ENCODE measurements at regions not wholly inside any gene's neighbourhood (a gene's known extent, or its start where the extent isn't known, plus 50 kb on each side); places are given as distances from the start of the nearest gene placed in this dataset.
A peak's percentile ranks its signal among the peaks of the same experiment; 100 is the strongest.

DNA sequence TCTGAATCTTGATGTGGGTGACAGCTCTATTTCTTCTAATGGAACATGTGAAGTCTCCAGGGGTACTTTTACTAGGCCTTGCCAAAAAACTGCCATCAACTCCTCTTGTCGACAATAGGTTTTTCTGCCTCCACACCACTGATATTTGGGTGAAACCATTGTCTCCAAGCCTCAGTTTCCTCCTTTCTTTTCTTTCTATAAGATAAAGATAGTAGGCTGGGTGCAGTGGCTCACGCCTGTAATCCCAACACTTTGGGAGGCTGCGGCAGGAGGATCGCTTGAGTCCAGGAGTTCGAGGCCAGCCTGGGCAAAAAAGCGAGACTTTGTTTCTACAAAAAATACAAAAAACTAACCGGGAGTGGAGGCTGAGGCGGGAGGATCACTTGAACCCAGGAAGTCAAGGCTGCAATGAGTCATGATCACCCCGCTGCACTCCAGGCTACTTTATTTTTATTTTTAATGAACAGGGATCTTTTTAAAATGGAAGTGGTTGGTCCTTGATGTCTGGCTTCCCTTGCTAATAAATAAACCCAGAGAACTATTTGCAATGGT is 159.9 kb upstream of the TNFAIP3 start:
- TF ChIP-seq, protein P1, sequence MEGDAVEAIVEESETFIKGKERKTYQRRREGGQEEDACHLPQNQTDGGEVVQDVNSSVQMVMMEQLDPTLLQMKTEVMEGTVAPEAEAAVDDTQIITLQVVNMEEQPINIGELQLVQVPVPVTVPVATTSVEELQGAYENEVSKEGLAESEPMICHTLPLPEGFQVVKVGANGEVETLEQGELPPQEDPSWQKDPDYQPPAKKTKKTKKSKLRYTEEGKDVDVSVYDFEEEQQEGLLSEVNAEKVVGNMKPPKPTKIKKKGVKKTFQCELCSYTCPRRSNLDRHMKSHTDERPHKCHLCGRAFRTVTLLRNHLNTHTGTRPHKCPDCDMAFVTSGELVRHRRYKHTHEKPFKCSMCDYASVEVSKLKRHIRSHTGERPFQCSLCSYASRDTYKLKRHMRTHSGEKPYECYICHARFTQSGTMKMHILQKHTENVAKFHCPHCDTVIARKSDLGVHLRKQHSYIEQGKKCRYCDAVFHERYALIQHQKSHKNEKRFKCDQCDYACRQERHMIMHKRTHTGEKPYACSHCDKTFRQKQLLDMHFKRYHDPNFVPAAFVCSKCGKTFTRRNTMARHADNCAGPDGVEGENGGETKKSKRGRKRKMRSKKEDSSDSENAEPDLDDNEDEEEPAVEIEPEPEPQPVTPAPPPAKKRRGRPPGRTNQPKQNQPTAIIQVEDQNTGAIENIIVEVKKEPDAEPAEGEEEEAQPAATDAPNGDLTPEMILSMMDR (IDR thresholded peaks at IDR 0.05; ENCODE audit: borderline replicate concordance): no peak
- Histone ChIP-seq H3K4me3 (no peak overlapping the region), H3K27me3 (ENCODE audit: low read depth) (no peaks in the 10 kb centered on the region), H3K27ac (replicated peaks) (no peak overlapping the region), H3K36me3 (no peaks in the 10 kb centered on the region), H3K4me1 (peaks cover 35% of the 10 kb centered on the region), H3K9me3 (replicated peaks) (no peaks in the 10 kb centered on the region)
- intact Hi-C loops (cut with micrococcal nuclease): loop anchor here (5.0 kb wide), 3 partner anchors 155 to 400 kb away; partner anchors contain the start of gene PERP
- no peak for DNase-seq

DNA sequence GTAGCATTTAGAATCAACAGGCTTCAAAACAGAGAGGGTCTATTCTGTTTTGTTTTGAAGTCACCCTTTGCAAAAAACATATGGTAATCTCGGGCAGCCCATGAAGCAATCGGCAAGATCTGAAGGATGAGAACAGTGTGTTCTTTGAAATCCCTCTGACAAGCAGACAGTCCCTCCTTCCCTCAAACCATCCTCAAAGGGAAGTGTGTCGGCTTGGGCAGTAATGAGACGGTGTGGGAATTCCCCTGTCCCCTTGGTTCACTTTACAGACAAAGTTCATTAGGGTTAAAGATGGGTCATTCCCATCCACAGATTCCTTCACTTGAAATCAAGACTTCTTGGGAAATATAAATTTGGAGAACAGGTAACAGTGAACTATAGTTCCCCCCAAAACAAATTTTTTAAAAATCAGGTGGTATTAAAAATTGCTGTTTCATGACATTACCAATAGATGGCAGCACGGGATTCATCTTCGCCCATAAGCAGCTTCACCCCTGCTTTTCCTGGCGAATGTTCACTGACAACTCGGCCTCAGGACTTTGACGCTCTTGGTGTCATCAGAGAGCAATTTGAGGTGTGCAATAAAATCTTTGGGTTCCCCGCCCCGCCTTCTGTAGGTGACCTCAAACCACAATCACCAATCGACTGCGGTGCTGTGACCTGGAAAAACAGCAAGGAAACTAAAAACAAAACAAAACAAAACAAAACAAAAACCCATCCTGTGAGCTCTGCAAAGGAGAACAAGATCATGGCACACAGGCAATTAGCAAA is 159.3 kb upstream of the TNFAIP3 start:
- intact Hi-C loops (cut with micrococcal nuclease): loop anchor here (5.0 kb wide), 3 partner anchors 155 to 400 kb away; partner anchors contain the start of gene PERP
- H3K27ac ChIP-seq (replicated peaks): no peak overlapping the region
- no peaks in the 10 kb centered on the region for H3K9me3 ChIP-seq (replicated peaks)
- peaks cover 28% of the 10 kb centered on the region for H3K4me1 ChIP-seq
- TF ChIP-seq, protein P1 (IDR thresholded peaks at IDR 0.05; ENCODE audit: borderline replicate concordance): peak; percentile 82
- H3K4me3 ChIP-seq: peak overlapping the region; percentile 39
- no peaks in the 10 kb centered on the region for H3K27me3 ChIP-seq (ENCODE audit: low read depth)
- no peaks in the 10 kb centered on the region for H3K36me3 ChIP-seq
- peak; percentile 25 for DNase-seq

DNA sequence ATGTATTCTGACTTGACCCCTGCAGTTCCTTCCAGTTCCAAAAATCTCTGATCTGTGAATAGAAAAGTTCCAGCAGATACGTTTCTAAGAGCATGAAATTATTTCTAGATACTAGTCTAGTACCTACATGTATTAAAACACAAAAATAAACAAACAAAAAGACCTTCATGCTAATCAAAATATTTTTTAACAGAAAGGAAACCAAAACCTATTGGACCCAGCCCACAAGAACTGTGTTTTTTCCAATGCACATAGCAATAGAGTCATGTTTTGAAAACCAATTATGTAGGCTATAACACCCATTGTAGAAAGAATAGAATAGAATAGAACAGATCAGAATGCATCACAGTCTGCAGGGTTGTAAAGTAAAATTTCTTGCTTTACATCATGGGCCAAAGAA is 158.6 kb upstream of the TNFAIP3 start:
- H3K27ac ChIP-seq (replicated peaks): no peak overlapping the region
- intact Hi-C loops (cut with micrococcal nuclease): loop anchor here (5.0 kb wide), 3 partner anchors 154 to 399 kb away; partner anchors contain the start of gene PERP
- DNase-seq: no peak
- H3K4me3 ChIP-seq: no peak overlapping the region
- no peaks in the 10 kb centered on the region for H3K9me3 ChIP-seq (replicated peaks)
- no peaks in the 10 kb centered on the region for H3K27me3 ChIP-seq (ENCODE audit: low read depth)
- TF ChIP-seq, protein P1 (IDR thresholded peaks at IDR 0.05; ENCODE audit: borderline replicate concordance): no peak
- no peaks in the 10 kb centered on the region for H3K36me3 ChIP-seq
- H3K4me1 ChIP-seq: peaks cover 22% of the 10 kb centered on the region

DNA sequence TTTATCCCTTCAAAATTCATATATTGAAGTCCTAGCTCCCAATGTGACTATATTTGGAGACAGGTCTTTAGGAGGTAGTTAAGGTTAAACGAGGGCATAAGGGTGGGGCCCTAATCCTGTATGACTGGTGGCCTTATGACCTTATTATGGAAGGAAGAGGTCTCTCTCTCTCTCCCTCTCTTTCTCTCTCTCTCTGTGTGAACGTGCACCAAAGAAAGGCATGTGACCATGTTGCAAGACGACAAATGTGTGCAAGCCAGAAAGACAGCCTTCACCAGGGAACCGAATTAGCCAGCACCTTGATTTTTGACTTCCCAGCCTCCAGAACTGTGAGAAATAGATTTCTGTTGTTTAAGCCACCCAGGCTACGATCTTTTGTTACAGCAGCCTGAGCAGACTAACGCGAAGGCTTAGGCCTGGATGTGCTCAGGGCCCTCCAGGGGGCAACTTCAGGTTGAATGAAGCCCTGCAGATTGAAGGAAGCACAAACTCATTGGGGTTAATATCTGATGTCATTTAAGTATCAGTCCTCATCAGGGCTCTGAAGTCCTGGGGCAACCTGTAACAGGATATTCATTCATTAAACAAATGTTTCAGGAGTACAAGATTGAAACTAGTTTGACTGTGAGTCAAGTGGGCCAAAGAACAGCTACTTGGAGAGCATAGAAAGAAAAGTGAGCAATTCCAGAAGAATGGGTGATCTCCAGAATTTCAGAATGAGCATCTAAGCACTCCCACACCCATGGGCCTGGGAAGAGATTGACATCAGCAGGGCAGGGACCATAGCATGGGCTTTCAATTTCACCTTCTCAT is 157.4 kb upstream of the TNFAIP3 start:
- Histone ChIP-seq H3K4me1 (peaks cover 19% of the 10 kb centered on the region), H3K9me3 (replicated peaks) (no peaks in the 10 kb centered on the region), H3K27ac (replicated peaks) (no peak overlapping the region), H3K4me3 (no peak overlapping the region), H3K36me3 (no peaks in the 10 kb centered on the region), H3K27me3 (ENCODE audit: low read depth) (no peaks in the 10 kb centered on the region)
- TF ChIP-seq, protein P1 (IDR thresholded peaks at IDR 0.05; ENCODE audit: borderline replicate concordance): no peak
- intact Hi-C loops (cut with micrococcal nuclease): loop anchor here (5.0 kb wide), 3 partner anchors 153 to 398 kb away; partner anchors contain the start of gene PERP
- DNase-seq: no peak

DNA sequence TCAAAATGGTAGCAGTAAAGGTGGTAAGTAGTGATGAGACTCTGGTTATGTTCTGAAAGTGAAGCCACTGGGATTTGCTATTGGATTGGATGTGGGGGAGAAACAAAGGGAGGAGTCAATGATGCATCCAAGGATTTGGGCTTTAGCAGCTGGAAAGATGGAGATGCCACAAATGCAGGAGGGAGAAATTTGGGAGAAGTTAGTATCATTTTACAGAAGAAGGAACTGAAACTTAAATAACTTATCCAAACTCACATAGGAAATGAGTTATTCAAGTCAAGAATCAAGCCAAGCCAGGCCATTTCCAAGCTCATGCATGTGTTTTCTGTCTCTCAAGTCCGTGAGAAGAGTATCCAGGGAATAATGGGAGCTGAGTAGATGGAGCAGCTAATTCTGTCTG is 155.1 kb upstream of the TNFAIP3 start:
- no peak overlapping the region for H3K4me3 ChIP-seq
- no peak overlapping the region for H3K27ac ChIP-seq (replicated peaks)
- no peaks in the 10 kb centered on the region for H3K27me3 ChIP-seq (ENCODE audit: low read depth)
- H3K36me3 ChIP-seq: no peaks in the 10 kb centered on the region
- TF ChIP-seq, protein P1 (IDR thresholded peaks at IDR 0.05; ENCODE audit: borderline replicate concordance): no peak
- no peaks in the 10 kb centered on the region for H3K9me3 ChIP-seq (replicated peaks)
- intact Hi-C loops (cut with micrococcal nuclease): no loop called here
- no peak for DNase-seq
- peaks cover 13% of the 10 kb centered on the region for H3K4me1 ChIP-seq

Measured in left ventricle myocardium inferior (tissue), 1 donor.